Stimulated activated naive B cell treated with anti-CD40 and anti-IgM and Interleukin-4, amounts not matched to agents 10 μg/mL and 1 μg/mL and 100 μg/mL, for 72 hours (primary cell): ENCODE measurements at regions not wholly inside any gene's neighbourhood (a gene's known extent, or its start where the extent isn't known, plus 50 kb on each side); places are given as distances from the start of the nearest gene placed in this dataset.

ENCODE experiments used
- ATAC-seq, 2 donors: fragments of 150-1000 bp; cut with Tn5 transposase; replicated peaks; 2 replicates each; pipeline ENCODE4 v1.10.0; 2021; ENCODE audit warnings: moderate library complexity in 1 of 2
- DNase-seq: peaks from one replicate; pipeline ENCODE4 v3.0.0; 2021
- H3K27ac Mint-ChIP-seq: one replicate; pipeline ENCODE4 v1.8.0; 2022; ENCODE audit warnings: mild to moderate bottlenecking, mixed read lengths
- H3K27me3 Mint-ChIP-seq, 2 donors: one replicate each; pipeline ENCODE4 v1.8.0; 2022; ENCODE audit warnings: mixed read lengths in 2 of 2
- H3K36me3 Mint-ChIP-seq, 2 donors: one replicate each; pipeline ENCODE4 v1.8.0; 2022; ENCODE audit warnings: mixed read lengths in 2 of 2, mild to moderate bottlenecking in 1 of 2
- H3K4me1 Mint-ChIP-seq, 2 donors: one replicate each; pipeline ENCODE4 v1.8.0; 2022; ENCODE audit warnings: mixed read lengths in 2 of 2, mild to moderate bottlenecking in 1 of 2
- H3K4me3 Mint-ChIP-seq, 2 donors: one replicate each; pipeline ENCODE4 v1.8.0; 2022; ENCODE audit warnings: mild to moderate bottlenecking in 2 of 2, mixed read lengths in 2 of 2, moderate library complexity in 1 of 2
- H3K9me3 Mint-ChIP-seq, 2 donors: one replicate each; pipeline ENCODE4 v1.8.0; 2022; ENCODE audit warnings: mixed read lengths in 2 of 2, mild to moderate bottlenecking in 1 of 2

DNA sequence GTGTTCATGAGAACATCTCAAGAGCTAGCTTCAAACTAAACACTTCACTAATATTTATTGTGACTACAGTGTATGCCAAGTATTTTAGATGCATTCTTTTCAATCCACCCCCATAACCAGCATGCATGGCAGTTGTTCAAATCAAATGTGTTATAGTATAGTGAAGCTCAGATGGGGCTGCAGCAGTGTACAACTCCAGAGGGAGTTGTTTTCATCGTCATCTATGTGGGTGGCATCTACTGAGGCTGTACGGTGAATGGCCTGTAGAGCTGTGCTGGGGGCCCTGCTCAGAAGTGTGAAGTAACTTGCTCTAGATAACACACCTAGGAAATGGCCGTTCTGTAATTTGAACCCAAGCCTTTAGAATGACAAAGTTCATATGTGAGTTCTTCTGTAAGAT is 71.8 kb upstream of the LRATD1 start:
- no peak overlapping the region for H3K27ac Mint-ChIP-seq
- no peaks in the 10 kb centered on the region for H3K9me3 Mint-ChIP-seq
- H3K4me1 Mint-ChIP-seq: no peaks in the 10 kb centered on the region
- no peak overlapping the region for H3K4me3 Mint-ChIP-seq
- no peak for DNase-seq
- no peaks in the 10 kb centered on the region for H3K27me3 Mint-ChIP-seq
- no peak for ATAC-seq
- H3K36me3 Mint-ChIP-seq: no peaks in the 10 kb centered on the region

DNA sequence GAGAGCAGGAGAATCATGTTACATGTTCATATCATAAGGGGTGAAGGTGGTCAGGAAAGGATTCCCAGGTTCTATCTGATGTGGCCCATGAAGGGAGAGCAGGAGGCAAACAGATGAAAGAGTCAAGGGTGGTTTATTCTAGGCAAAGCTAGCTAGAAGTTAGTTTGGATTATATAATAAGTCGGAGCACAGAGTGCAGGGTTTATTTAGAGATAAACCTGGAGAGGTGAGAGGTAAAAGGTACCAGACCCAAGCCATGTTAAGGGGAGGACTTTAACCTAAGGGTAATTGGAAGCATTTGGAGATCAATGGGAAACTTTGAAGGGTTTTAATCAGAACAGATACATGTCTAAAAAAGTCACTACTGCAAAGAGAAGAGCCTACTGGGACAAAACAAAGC is 69.2 kb upstream of the LRATD1 start:
- ATAC-seq: no peak
- Mint-ChIP-seq H3K27me3 (no peaks in the 10 kb centered on the region), H3K4me1 (no peaks in the 10 kb centered on the region), H3K4me3 (no peak overlapping the region), H3K27ac (no peak overlapping the region), H3K9me3 (peaks cover 0 to 2% of the 10 kb centered on the region in 2 donors), H3K36me3 (no peaks in the 10 kb centered on the region)
- no peak for DNase-seq

DNA sequence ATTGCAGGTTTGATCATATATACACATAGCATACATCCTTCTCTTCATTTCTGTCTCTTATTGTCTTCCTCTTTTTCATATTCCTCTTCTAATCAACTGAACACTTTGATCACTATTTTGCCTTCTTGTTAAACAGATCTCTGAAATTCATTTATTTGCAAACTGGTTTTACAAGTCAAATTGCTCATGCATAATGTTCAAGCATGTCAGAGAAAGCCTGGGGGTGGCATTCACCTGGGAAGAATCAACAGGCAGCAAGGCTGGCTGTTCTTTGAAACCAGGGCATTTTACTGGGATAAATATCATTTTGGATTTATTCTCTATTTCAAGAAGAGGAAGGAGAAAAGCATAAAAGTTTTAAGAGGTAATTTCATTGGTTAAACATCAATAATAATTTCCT is 66.9 kb upstream of the LRATD1 start:
- Mint-ChIP-seq H3K9me3 (peaks cover 0 to 2% of the 10 kb centered on the region in 2 donors), H3K4me3 (no peak overlapping the region), H3K4me1 (no peaks in the 10 kb centered on the region), H3K27me3 (no peaks in the 10 kb centered on the region), H3K27ac (no peak overlapping the region), H3K36me3 (no peaks in the 10 kb centered on the region)
- DNase-seq (no peak), ATAC-seq (no peak)

DNA sequence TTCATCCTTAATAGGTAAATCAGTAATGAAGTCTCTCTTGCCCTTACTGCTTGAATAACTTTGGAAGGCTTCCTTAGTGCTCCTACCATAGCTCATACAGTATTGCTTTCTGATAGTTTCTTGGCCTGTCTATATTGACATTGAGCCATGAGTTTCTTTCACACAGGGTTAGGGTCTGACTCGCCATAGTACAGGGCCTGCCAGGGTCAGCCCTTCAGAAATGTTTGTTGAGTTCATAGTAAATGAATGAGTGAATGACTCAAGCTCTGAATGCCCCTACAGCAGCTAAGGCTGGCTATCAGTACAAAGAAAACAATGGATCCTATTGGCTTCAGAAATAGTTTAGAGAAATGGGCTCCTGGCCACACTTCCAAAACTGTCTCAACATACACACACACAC is 65.0 kb upstream of the LRATD1 start:
- Mint-ChIP-seq H3K36me3 (no peaks in the 10 kb centered on the region), H3K27ac (no peak overlapping the region), H3K4me1 (no peaks in the 10 kb centered on the region), H3K9me3 (peaks cover 0 to 4% of the 10 kb centered on the region in 2 donors), H3K4me3 (no peak overlapping the region), H3K27me3 (no peaks in the 10 kb centered on the region)
- no peak for ATAC-seq
- DNase-seq: no peak

DNA sequence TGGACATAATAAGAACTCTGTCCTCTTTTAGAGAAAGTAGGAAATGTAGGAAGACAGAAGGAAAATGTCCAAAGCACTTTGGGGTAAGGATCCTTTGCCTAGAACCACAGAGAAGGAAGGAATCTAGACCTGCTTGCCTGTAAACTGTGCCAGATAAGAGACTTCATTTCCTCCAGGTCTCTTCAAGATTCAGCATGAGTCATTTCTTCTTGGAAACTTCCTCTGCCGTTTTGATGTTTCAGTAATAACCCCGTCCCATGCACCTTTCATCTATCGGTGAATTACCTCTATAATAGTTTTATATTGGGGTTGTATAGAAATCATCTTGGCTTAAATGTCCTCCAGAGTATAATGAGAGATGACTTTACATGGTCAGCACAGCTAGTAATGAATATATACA is 63.2 kb upstream of the LRATD1 start:
- Mint-ChIP-seq H3K36me3 (no peaks in the 10 kb centered on the region), H3K27me3 (no peaks in the 10 kb centered on the region), H3K9me3 (peaks cover 0 to 4% of the 10 kb centered on the region in 2 donors), H3K4me1 (no peaks in the 10 kb centered on the region), H3K27ac (no peak overlapping the region), H3K4me3 (no peak overlapping the region)
- DNase-seq (no peak), ATAC-seq (no peak)

DNA sequence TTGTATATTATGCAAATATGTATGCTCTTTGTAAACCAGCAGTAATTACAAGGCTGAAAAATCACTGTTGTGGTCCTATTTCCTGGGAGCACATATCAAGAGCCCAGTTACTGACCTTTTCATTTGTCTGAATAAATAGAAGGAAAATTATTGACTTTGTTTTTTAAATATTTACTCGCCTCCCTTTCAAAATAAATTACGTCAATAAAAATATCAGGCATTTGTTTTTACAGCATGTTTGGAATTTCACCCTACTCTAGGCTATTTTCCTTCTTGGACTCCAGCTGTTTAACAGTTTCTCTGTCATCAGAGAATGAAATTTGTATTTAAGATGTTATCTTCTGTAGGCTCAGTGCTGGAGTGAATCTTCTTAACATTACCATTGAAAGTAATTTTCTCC is 59.9 kb upstream of the LRATD1 start:
- Mint-ChIP-seq H3K27me3 (no peaks in the 10 kb centered on the region), H3K9me3 (peaks cover 0 to 6% of the 10 kb centered on the region in 2 donors), H3K4me3 (no peak overlapping the region), H3K36me3 (no peaks in the 10 kb centered on the region), H3K4me1 (no peaks in the 10 kb centered on the region), H3K27ac (no peak overlapping the region)
- ATAC-seq (no peak), DNase-seq (no peak)

DNA sequence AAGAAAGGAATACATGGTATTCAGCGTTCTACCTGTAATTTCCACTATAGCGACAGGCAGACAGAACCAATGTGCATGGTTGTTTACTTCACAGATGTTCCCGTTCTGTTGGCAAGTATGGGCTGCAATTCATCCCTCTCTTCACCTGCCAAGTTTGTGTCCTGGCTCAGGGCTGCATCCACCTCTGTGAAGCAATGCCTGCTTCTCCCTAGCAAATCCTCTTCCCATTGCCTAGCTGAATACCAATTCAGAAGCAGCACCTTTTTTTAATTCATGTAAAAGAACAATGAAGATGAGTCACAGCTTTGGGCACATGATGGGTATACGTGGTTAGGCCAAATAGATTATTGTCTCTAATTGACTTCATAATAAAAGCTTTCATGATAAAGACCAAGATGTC is 54.7 kb upstream of the LRATD1 start:
- Mint-ChIP-seq H3K36me3 (no peaks in the 10 kb centered on the region), H3K27ac (no peak overlapping the region), H3K4me1 (no peaks in the 10 kb centered on the region), H3K27me3 (no peaks in the 10 kb centered on the region), H3K9me3 (peaks cover 0 to 2% of the 10 kb centered on the region in 2 donors), H3K4me3 (no peak overlapping the region)
- no peak for ATAC-seq
- no peak for DNase-seq
